Esophagus (tissue), 2 donors: ENCODE measurements at regions not wholly inside any gene's neighbourhood (a gene's known extent, or its start where the extent isn't known, plus 50 kb on each side); places are given as distances from the start of the nearest gene placed in this dataset.

Experiments used
- H3K27ac ChIP-seq, 2 donors: one replicate each; pipeline ENCODE4 v1.5.1; 2013; ENCODE audit warnings: low read depth in 2 of 2, mild to moderate bottlenecking in 2 of 2, inconsistent platforms in 1 of 2, low read length in 1 of 2, moderate library complexity in 1 of 2
- H3K27me3 ChIP-seq, 2 donors: one replicate each; pipeline ENCODE4 v1.6.1; 2013; ENCODE audit warnings: low read length in 2 of 2, control low read depth in 1 of 2, mild to moderate bottlenecking in 1 of 2; ENCODE audit not compliant: insufficient read depth in 2 of 2, control insufficient read depth in 1 of 2
- H3K36me3 ChIP-seq, 2 donors: one replicate each; pipeline ENCODE4 v1.6.1; 2013; ENCODE audit warnings: low read length in 1 of 2; ENCODE audit not compliant: control insufficient read depth in 2 of 2, insufficient read depth in 2 of 2
- H3K4me1 ChIP-seq, 2 donors: one replicate each; pipeline ENCODE4 v1.6.1; 2013; ENCODE audit warnings: low read length in 1 of 2; ENCODE audit not compliant: control insufficient read depth in 2 of 2, insufficient read depth in 2 of 2
- H3K4me3 ChIP-seq, 2 donors: one replicate each; pipeline ENCODE4 v1.5.1; 2013; ENCODE audit warnings: low read length in 2 of 2, mild to moderate bottlenecking in 2 of 2, low read depth in 1 of 2, moderate library complexity in 1 of 2
- H3K9me3 ChIP-seq, 2 donors: one replicate each; pipeline ENCODE4 v1.6.1; 2013; ENCODE audit warnings: mild to moderate bottlenecking in 2 of 2, low read depth in 1 of 2, low read length in 1 of 2, moderate library complexity in 1 of 2; ENCODE audit not compliant: control insufficient read depth in 2 of 2, insufficient read depth in 1 of 2
- WGBS, 2 donors: extraction: QIAGEN DNeasy Blood & Tissue Kit; methylation state at CpG; one replicate each; pipeline ENCODE4 v1.1.7; 2013; 5-methylcytosine and 5-hydroxymethylcytosine counted together
- donor health status: healthy with polysubstance abuse.
- donor health status: Bipolar disorder and iron deficiency.

GRCh38 chr2:21424375-21424774 is 300.6 kb downstream of the TDRD15 start:
- Histone ChIP-seq H3K9me3 (peaks cover 0 to 5% of the 10 kb centered on the region in 2 donors), H3K36me3 (no peaks in the 10 kb centered on the region), H3K27ac (no peak overlapping the region), H3K4me3 (no peak overlapping the region), H3K4me1 (no peaks in the 10 kb centered on the region), H3K27me3 (no peaks in the 10 kb centered on the region)
- WGBS, 2 donors, result 55 to 73% methylated on average over 4 of the region's 4 CpGs

DNA sequence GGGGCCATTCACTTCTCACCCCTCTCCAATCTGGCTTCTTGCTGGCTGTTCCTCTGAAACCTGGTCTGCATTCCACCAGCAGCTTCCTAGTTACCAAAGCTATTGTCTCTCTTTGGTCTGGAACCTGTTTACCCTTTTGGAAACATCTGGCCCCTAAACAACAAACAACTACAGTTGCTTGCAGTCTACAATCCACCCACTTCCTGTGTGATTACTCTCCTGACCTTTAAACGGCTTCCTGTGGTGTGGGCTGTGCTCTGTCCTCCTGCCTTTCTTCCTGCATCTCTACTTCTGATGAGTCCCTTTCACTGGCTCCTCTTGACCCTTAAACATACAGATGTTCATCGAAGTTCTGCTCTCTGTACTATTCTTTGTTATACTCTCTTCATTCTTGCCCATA is 303.8 kb downstream of the TDRD15 start:
- no peaks in the 10 kb centered on the region for H3K27me3 ChIP-seq
- H3K27ac ChIP-seq, result no peak overlapping the region
- H3K9me3 ChIP-seq, result peaks cover 0 to 5% of the 10 kb centered on the region in 2 donors
- no peak overlapping the region for H3K4me3 ChIP-seq
- H3K36me3 ChIP-seq, result no peaks in the 10 kb centered on the region
- no peaks in the 10 kb centered on the region for H3K4me1 ChIP-seq
- 56 to 57% methylated on average over 2 of the region's 2 CpGs for WGBS, 2 donors

DNA sequence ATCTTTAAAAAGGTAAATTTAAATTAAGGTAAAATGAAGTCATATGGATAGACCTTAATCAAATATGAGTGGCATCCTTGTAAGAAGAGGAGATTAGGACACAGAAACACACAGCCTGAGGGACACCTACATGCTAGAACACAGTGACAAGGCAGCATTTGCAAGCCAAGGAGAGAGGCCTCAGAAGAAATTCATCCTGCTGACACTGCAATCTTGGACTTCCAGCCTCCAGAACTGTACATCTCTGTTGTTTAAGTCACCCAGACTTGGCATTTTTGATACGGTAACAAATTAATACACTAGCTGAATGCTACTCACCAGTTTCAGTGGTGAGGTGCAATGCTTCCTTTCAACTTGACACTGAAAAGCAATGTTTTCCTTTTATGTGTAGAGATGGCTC is 305.0 kb downstream of the TDRD15 start:
- H3K4me1 ChIP-seq, result no peaks in the 10 kb centered on the region
- H3K4me3 ChIP-seq, result no peak overlapping the region
- H3K36me3 ChIP-seq, result no peaks in the 10 kb centered on the region
- H3K27ac ChIP-seq, result no peak overlapping the region
- 93 to 96% methylated on average over 1 of the region's 1 CpG for WGBS, 2 donors
- no peaks in the 10 kb centered on the region for H3K27me3 ChIP-seq
- H3K9me3 ChIP-seq, result no peaks in the 10 kb centered on the region

- H3K36me3 ChIP-seq, result no peaks in the 10 kb centered on the region
- no peaks in the 10 kb centered on the region for H3K27me3 ChIP-seq
- WGBS, 2 donors, result 94 to 99% methylated on average over 1 of the region's 1 CpG
- H3K27ac ChIP-seq, result no peak overlapping the region
- no peaks in the 10 kb centered on the region for H3K4me1 ChIP-seq
- H3K4me3 ChIP-seq, result no peak overlapping the region
- H3K9me3 ChIP-seq, result no peaks in the 10 kb centered on the region
Observed at GRCh38 chr2:21429747-21430146, 306.0 kb downstream of the TDRD15 start.

GRCh38 chr2:21431078-21431477 is 307.3 kb downstream of the TDRD15 start:
- Histone ChIP-seq H3K9me3 (no peaks in the 10 kb centered on the region), H3K36me3 (no peaks in the 10 kb centered on the region), H3K4me1 (no peaks in the 10 kb centered on the region), H3K27ac (no peak overlapping the region), H3K27me3 (no peaks in the 10 kb centered on the region), H3K4me3 (no peak overlapping the region)
- WGBS, 2 donors, result 77 to 78% methylated on average over 5 of the region's 5 CpGs

DNA sequence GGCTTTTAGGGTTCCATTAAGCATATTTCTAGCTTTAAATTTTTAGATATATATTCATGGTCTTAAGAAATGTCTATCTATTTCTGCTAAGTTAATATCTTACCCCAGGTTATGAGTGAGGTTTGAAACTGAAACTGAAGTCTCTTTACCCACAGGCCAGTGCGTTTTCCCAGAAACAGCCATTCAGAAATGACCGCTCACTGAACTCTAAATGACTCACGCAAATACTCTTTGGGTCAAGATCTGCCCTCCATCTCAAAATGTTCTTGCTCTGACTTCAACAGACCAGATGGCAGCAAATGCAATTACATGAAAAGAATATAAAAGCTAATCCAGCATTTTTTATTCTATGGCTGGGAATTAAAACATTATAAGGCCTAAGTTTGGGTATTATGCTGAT is 315.2 kb downstream of the TDRD15 start:
- no peaks in the 10 kb centered on the region for H3K36me3 ChIP-seq
- 78 to 88% methylated on average over 3 of the region's 3 CpGs for WGBS, 2 donors
- no peaks in the 10 kb centered on the region for H3K27me3 ChIP-seq
- H3K27ac ChIP-seq, result no peak overlapping the region
- no peak overlapping the region for H3K4me3 ChIP-seq
- H3K9me3 ChIP-seq, result no peaks in the 10 kb centered on the region
- no peaks in the 10 kb centered on the region for H3K4me1 ChIP-seq

DNA sequence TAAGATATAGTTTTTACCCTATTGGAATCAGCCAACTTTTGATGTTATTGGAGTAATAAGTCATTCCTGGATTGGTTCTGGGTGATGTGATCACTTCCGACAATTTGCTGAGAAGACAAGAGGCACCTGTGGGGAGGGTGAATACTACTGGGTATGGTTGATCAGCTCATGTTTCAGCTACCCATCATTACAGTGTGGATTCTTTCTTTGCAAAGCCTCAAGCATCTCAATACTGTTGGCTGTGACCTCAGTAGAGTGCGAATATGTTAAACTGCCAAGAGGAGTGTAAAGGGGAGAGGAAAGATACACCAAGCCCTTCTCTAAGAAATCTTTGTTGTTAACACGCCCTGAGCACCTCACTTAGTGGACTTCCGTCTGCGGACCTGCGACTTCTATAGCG is 317.7 kb downstream of the TDRD15 start:
- WGBS, 2 donors, result 91 to 93% methylated on average over 7 of the region's 7 CpGs
- Histone ChIP-seq H3K27me3 (no peaks in the 10 kb centered on the region), H3K4me1 (no peaks in the 10 kb centered on the region), H3K9me3 (no peaks in the 10 kb centered on the region), H3K4me3 (no peak overlapping the region), H3K36me3 (no peaks in the 10 kb centered on the region), H3K27ac (no peak overlapping the region)

GRCh38 chr2:21443494-21444105 is 319.8 kb downstream of the TDRD15 start:
- H3K27ac ChIP-seq, result no peak overlapping the region
- no peak overlapping the region for H3K4me3 ChIP-seq
- no peaks in the 10 kb centered on the region for H3K4me1 ChIP-seq
- WGBS, 2 donors, result 36 to 50% methylated on average over 5 of the region's 5 CpGs
- H3K9me3 ChIP-seq, result no peaks in the 10 kb centered on the region
- H3K36me3 ChIP-seq, result no peaks in the 10 kb centered on the region
- H3K27me3 ChIP-seq, result no peaks in the 10 kb centered on the region

GRCh38 chr2:21449881-21450280 is 326.1 kb downstream of the TDRD15 start:
- Histone ChIP-seq H3K9me3 (no peaks in the 10 kb centered on the region), H3K36me3 (no peaks in the 10 kb centered on the region), H3K27ac (no peak overlapping the region), H3K4me1 (no peaks in the 10 kb centered on the region), H3K27me3 (no peaks in the 10 kb centered on the region), H3K4me3 (no peak overlapping the region)
- WGBS, 2 donors, result 73 to 84% methylated on average over 4 of the region's 4 CpGs

DNA sequence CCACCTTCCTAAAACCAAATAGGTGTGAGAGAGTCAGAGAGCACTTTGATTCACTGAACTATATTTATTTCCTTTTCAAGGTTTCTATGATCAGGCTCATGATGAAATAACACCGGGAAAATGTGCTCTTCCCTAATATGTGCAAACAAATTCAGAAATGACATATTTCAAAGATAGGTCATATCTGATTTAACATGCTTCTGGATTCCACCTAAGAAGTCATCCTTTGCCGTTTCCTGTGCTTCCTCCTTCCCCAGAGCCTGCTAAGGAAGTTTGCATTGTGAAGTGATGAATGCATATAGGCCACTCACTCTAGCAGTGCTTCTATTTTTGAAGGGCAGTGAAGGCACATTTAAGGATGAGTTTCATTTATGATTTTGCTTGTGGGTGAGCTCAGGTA is 327.6 kb downstream of the TDRD15 start:
- no peaks in the 10 kb centered on the region for H3K27me3 ChIP-seq
- H3K4me1 ChIP-seq, result no peaks in the 10 kb centered on the region
- H3K36me3 ChIP-seq, result no peaks in the 10 kb centered on the region
- H3K4me3 ChIP-seq, result no peak overlapping the region
- 42 to 44% methylated on average over 2 of the region's 2 CpGs for WGBS, 2 donors
- H3K9me3 ChIP-seq, result no peaks in the 10 kb centered on the region
- H3K27ac ChIP-seq, result no peak overlapping the region
